ENCODE measurements at regions not wholly inside any gene's neighbourhood (a gene's known extent, or its start where the extent isn't known, plus 50 kb on each side); places are given as distances from the start of the nearest gene placed in this dataset.

GRCh38 chr1:113223546-113223945 is 150.5 kb downstream of the LRIG2 start:
- no peak for TF ChIP-seq CTCF (IDR thresholded peaks at IDR 0.05; ENCODE audit: control extremely low read depth in 1 of 3, insufficient read depth in 1 of 3, low read depth in 1 of 3, low read length in 3 of 3)
- no peak for TF ChIP-seq EZH2 (IDR thresholded peaks at IDR 0.05; ENCODE audit: low read depth, low read length, severe bottlenecking)
- no peak for TF ChIP-seq YY1 (IDR thresholded peaks at IDR 0.05; ENCODE audit: low read depth, low read length)
- no peak for TF ChIP-seq ZNF274 (IDR thresholded peaks at IDR 0.05; ENCODE audit: borderline replicate concordance, extremely low read depth, low read length)
- no peak for TF ChIP-seq POLR2A (IDR thresholded peaks at IDR 0.05; ENCODE audit: control extremely low read depth in 1 of 2, low read depth in 2 of 2, low read length in 2 of 2)
- no peak for TF ChIP-seq BACH1 (IDR thresholded peaks at IDR 0.05; ENCODE audit: low read length)

Data from H1 (cell line).